ENCODE measurements at regions not wholly inside any gene's neighbourhood (a gene's known extent, or its start where the extent isn't known, plus 50 kb on each side); places are given as distances from the start of the nearest gene placed in this dataset.

DNA sequence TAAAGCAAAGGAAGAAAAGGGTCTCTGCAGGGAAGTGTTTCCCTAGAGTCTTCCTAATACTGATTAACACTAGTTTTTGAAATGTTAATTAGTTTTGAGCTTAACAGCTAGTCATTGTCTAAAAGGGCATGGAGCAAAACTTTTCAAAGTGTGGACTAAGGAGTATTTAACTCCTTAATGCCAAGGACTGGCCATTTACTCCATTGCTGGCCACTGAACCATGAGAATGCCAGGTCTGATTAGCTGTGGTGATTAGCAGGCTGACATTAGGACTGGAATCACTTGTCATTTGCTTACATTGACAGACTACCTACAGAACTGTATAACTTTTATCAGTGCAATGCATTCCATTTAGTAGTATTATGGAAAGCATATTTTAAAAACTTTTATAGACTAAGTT, 987.0 kb downstream of the NR2F1-AS1 start:
- TF ChIP-seq, protein P1, sequence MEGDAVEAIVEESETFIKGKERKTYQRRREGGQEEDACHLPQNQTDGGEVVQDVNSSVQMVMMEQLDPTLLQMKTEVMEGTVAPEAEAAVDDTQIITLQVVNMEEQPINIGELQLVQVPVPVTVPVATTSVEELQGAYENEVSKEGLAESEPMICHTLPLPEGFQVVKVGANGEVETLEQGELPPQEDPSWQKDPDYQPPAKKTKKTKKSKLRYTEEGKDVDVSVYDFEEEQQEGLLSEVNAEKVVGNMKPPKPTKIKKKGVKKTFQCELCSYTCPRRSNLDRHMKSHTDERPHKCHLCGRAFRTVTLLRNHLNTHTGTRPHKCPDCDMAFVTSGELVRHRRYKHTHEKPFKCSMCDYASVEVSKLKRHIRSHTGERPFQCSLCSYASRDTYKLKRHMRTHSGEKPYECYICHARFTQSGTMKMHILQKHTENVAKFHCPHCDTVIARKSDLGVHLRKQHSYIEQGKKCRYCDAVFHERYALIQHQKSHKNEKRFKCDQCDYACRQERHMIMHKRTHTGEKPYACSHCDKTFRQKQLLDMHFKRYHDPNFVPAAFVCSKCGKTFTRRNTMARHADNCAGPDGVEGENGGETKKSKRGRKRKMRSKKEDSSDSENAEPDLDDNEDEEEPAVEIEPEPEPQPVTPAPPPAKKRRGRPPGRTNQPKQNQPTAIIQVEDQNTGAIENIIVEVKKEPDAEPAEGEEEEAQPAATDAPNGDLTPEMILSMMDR (IDR thresholded peaks at IDR 0.05; ENCODE audit: low read depth, low read length) = no peak
- no peak for TF ChIP-seq EZH2phosphoT487 (IDR thresholded peaks at IDR 0.05; ENCODE audit: low read depth)

Data from OCI-LY3 (cell line).